Suprapubic skin (tissue), 4 donors: ENCODE measurements at regions not wholly inside any gene's neighbourhood (a gene's known extent, or its start where the extent isn't known, plus 50 kb on each side); places are given as distances from the start of the nearest gene placed in this dataset.
"Not testable (repeated sequence)": the region's sequence is repeated elsewhere in the genome, so short reads cannot be mapped to it uniquely, and the experiment has no call there.

ENCODE experiments used
- CTCF ChIP-seq, 2 donors: fragments of 200-600 bp in 1 of 2; fragments of 450-650 bp in 1 of 2; sonication (generic) in 1 of 2; IDR thresholded peaks; one replicate each; pipeline ENCODE4 v1.5.1; 2016 to 2019; ENCODE audit warnings: antibody characterized with exemption in 2 of 2, mild to moderate bottlenecking in 1 of 2, moderate library complexity in 1 of 2
- POLR2A ChIP-seq, 2 donors: fragments of 450-650 bp; IDR thresholded peaks; one replicate each; pipeline ENCODE4 v1.6.1; 2017; ENCODE audit warnings: antibody characterized with exemption in 2 of 2, mild to moderate bottlenecking in 2 of 2, moderate library complexity in 2 of 2
- POLR2AphosphoS5 ChIP-seq, 3 donors: sonication (generic); formaldehyde crosslinking; IDR thresholded peaks; one replicate each; pipeline ENCODE4 v1.6.1; 2017; ENCODE audit warnings: antibody characterized with exemption in 3 of 3

DNA sequence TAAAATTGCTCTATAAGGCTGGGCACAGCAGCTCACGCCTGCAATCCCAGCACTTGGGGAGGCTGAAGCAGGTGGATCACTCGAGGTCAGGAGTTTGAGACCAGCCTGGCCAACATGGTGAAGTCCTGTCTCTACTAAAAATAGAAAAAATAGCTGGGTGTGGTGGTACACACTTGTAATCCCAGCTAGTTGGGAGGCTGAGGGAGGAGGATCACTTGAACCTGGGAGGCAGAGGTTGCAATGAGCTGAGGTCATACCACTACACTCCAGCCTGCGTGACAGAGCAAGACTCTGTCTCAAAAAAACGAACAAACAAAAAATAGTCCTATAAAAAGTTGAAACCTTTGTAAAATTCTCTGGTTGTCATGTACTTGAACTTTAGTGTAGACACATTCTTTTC is 93.0 kb upstream of the KIF26B start:
- not testable (repeated sequence) for TF ChIP-seq POLR2A, POLR2AphosphoS5, CTCF (IDR thresholded peaks at IDR 0.05)
